ENCODE measurements at regions not wholly inside any gene's neighbourhood (a gene's known extent, or its start where the extent isn't known, plus 50 kb on each side); places are given as distances from the start of the nearest gene placed in this dataset.

GRCh38 chr14:82889701-82890100 is 1356.0 kb upstream of the SEL1L start:
- no peaks in the 10 kb centered on the region for H4K20me1 ChIP-seq (ENCODE audit: insufficient read depth)
- no peaks in the 10 kb centered on the region for H3K36me3 ChIP-seq (ENCODE audit: insufficient read depth)
- no peaks in the 10 kb centered on the region for H3K4me1 ChIP-seq (ENCODE audit: low read depth, poor library complexity, severe bottlenecking)
- H3K4me3 ChIP-seq (IDR thresholded peaks at IDR 0.05; ENCODE audit: insufficient read depth, low read depth, low read length) = no peak overlapping the region
- H3K27me3 ChIP-seq (ENCODE audit: insufficient read depth, low read depth) = no peaks in the 10 kb centered on the region
- H3K4me2 ChIP-seq = no peak overlapping the region
- no peak overlapping the region for H3K9ac ChIP-seq
- no peaks in the 10 kb centered on the region for H3K79me2 ChIP-seq (ENCODE audit: insufficient read depth, low read depth)
- TF ChIP-seq CTCF (conservative IDR thresholded peaks at IDR 0.05; ENCODE audit: low read depth, low read length) = no peak
- no peak overlapping the region for H3K27ac ChIP-seq
- H2AFZ ChIP-seq (ENCODE audit: low read depth) = no peak overlapping the region

GRCh38 chr14:82896476-82896875 is 1362.8 kb upstream of the SEL1L start:
- TF ChIP-seq CTCF (conservative IDR thresholded peaks at IDR 0.05; ENCODE audit: low read depth, low read length) = no peak
- Histone ChIP-seq H2AFZ (ENCODE audit: low read depth) (no peak overlapping the region), H3K4me1 (ENCODE audit: low read depth, poor library complexity, severe bottlenecking) (no peaks in the 10 kb centered on the region), H3K79me2 (ENCODE audit: insufficient read depth, low read depth) (no peaks in the 10 kb centered on the region), H3K36me3 (ENCODE audit: insufficient read depth) (no peaks in the 10 kb centered on the region), H4K20me1 (ENCODE audit: insufficient read depth) (no peaks in the 10 kb centered on the region), H3K4me2 (no peak overlapping the region), H3K4me3 (IDR thresholded peaks at IDR 0.05; ENCODE audit: insufficient read depth, low read depth, low read length) (no peak overlapping the region), H3K27me3 (ENCODE audit: insufficient read depth, low read depth) (no peaks in the 10 kb centered on the region), H3K27ac (no peak overlapping the region), H3K9ac (no peak overlapping the region)

GRCh38 chr14:82897469-82898308 is 1364.0 kb upstream of the SEL1L start:
- no peak overlapping the region for H3K27ac ChIP-seq
- no peak overlapping the region for H2AFZ ChIP-seq (ENCODE audit: low read depth)
- no peaks in the 10 kb centered on the region for H3K4me1 ChIP-seq (ENCODE audit: low read depth, poor library complexity, severe bottlenecking)
- H3K79me2 ChIP-seq (ENCODE audit: insufficient read depth, low read depth) = no peaks in the 10 kb centered on the region
- no peak overlapping the region for H3K4me3 ChIP-seq (IDR thresholded peaks at IDR 0.05; ENCODE audit: insufficient read depth, low read depth, low read length)
- TF ChIP-seq CTCF (conservative IDR thresholded peaks at IDR 0.05; ENCODE audit: low read depth, low read length) = no peak
- H3K9ac ChIP-seq = no peak overlapping the region
- H4K20me1 ChIP-seq (ENCODE audit: insufficient read depth) = no peaks in the 10 kb centered on the region
- H3K4me2 ChIP-seq = no peak overlapping the region
- no peaks in the 10 kb centered on the region for H3K27me3 ChIP-seq (ENCODE audit: insufficient read depth, low read depth)
- no peaks in the 10 kb centered on the region for H3K36me3 ChIP-seq (ENCODE audit: insufficient read depth)

- Histone ChIP-seq H3K4me2 (no peak overlapping the region), H3K27ac (no peak overlapping the region), H3K27me3 (ENCODE audit: insufficient read depth, low read depth) (no peaks in the 10 kb centered on the region), H3K4me1 (ENCODE audit: low read depth, poor library complexity, severe bottlenecking) (no peaks in the 10 kb centered on the region), H3K4me3 (IDR thresholded peaks at IDR 0.05; ENCODE audit: insufficient read depth, low read depth, low read length) (no peak overlapping the region), H3K79me2 (ENCODE audit: insufficient read depth, low read depth) (no peaks in the 10 kb centered on the region), H3K9ac (no peak overlapping the region), H3K36me3 (ENCODE audit: insufficient read depth) (no peaks in the 10 kb centered on the region), H2AFZ (ENCODE audit: low read depth) (no peak overlapping the region), H4K20me1 (ENCODE audit: insufficient read depth) (no peaks in the 10 kb centered on the region)
- no peak for TF ChIP-seq CTCF (conservative IDR thresholded peaks at IDR 0.05; ENCODE audit: low read depth, low read length)
These were observed 1372.1 kb upstream of the SEL1L start for GRCh38 chr14:82905762-82906161.
